ENCODE measurements at regions not wholly inside any gene's neighbourhood (a gene's known extent, or its start where the extent isn't known, plus 50 kb on each side); places are given as distances from the start of the nearest gene placed in this dataset.
"Not testable (repeated sequence)": the region's sequence is repeated elsewhere in the genome, so short reads cannot be mapped to it uniquely, and the experiment has no call there.

DNA sequence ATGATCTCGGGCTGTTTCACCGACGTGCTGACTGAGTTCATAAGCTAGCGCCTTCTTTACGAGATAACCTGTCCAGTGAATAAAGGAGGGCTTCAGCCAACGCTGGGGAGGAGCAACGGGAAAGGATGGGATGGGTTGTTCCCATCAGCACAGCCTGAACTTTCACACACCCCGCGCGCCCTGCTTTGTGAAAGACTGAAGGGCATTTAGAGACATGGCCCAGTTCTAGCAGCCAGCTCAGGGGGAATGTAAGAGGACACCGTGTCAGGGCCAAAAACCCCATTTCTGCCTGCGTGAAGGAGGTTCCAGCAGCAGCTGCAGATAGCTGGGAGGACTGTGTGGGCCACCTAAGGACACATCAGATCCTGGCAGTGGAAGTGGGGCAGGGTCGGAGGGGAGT lies 255.1 kb upstream of the RAB4A start:
- TF ChIP-seq, protein P1, sequence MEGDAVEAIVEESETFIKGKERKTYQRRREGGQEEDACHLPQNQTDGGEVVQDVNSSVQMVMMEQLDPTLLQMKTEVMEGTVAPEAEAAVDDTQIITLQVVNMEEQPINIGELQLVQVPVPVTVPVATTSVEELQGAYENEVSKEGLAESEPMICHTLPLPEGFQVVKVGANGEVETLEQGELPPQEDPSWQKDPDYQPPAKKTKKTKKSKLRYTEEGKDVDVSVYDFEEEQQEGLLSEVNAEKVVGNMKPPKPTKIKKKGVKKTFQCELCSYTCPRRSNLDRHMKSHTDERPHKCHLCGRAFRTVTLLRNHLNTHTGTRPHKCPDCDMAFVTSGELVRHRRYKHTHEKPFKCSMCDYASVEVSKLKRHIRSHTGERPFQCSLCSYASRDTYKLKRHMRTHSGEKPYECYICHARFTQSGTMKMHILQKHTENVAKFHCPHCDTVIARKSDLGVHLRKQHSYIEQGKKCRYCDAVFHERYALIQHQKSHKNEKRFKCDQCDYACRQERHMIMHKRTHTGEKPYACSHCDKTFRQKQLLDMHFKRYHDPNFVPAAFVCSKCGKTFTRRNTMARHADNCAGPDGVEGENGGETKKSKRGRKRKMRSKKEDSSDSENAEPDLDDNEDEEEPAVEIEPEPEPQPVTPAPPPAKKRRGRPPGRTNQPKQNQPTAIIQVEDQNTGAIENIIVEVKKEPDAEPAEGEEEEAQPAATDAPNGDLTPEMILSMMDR (conservative IDR thresholded peaks at IDR 0.05): no peak
- no peak for DNase-seq (ENCODE audit: extremely low spot score, unreplicated experiment)
- Mint-ChIP-seq H3K4me3 (no peak overlapping the region), H3K27me3 (no peaks in the 10 kb centered on the region), H3K36me3 (no peaks in the 10 kb centered on the region), H3K9me3 (no peaks in the 10 kb centered on the region), H3K4me1 (ENCODE audit: unreplicated experiment) (peaks cover 17% of the 10 kb centered on the region), H3K27ac (no peak overlapping the region)

DNA sequence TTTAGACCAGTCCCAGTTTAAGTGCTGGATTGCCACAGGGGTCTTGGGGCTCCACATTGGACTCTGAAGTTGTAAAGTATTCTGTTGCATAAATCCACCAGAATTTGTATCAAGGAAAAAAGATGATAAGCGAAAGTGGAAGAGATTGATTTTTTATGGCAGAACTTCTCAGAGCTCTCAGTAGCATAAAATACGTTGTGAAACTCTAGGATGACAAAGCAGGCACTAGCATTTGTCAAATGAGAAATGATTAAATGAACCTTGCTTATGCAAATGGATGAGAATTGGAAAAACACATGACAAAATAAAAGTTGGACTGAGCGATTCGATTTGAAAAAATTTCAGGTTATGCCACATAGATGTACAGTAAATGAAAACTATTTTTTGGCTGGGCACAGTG lies 253.8 kb upstream of the RAB4A start:
- H3K36me3 Mint-ChIP-seq: no peaks in the 10 kb centered on the region
- H3K27ac Mint-ChIP-seq: no peak overlapping the region
- TF ChIP-seq, protein P1 (conservative IDR thresholded peaks at IDR 0.05): no peak
- DNase-seq (ENCODE audit: extremely low spot score, unreplicated experiment): no peak
- H3K27me3 Mint-ChIP-seq: no peaks in the 10 kb centered on the region
- H3K9me3 Mint-ChIP-seq: no peaks in the 10 kb centered on the region
- H3K4me3 Mint-ChIP-seq: no peak overlapping the region
- peaks cover 19% of the 10 kb centered on the region for H3K4me1 Mint-ChIP-seq (ENCODE audit: unreplicated experiment)

DNA sequence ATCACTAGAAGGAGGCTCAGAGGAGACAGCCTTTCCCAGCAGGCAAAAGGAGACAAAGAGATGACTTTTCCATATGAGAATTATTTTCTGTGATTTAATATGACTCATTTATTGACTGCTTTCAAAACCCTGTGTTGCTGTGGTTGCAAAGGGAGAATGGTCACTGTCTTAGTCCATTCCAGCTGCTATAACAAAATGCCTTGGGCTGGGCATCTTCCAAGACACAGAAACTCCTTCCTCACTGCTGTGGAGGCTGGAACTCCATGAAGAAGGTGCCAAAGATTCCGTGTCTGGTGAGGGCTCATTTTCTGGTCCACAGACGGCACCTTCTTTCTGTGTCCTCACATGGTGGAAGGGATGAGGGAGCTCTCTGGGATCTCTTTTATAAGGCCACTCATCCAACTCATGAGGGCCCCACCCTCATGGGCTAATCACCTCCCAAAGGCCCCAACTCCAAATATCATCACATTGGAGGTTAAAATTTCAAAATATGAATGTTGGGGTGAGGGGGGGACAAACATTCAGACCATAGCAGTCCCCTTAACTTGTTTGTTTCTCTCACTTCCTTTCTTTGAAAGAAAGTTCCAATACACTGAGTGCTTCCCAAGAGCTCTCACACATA lies 252.1 kb upstream of the RAB4A start:
- TF ChIP-seq, protein P1 (conservative IDR thresholded peaks at IDR 0.05): no peak
- Mint-ChIP-seq H3K9me3 (no peaks in the 10 kb centered on the region), H3K27me3 (no peaks in the 10 kb centered on the region), H3K27ac (no peak overlapping the region), H3K36me3 (no peaks in the 10 kb centered on the region), H3K4me3 (no peak overlapping the region), H3K4me1 (ENCODE audit: unreplicated experiment) (peaks cover 31% of the 10 kb centered on the region)
- DNase-seq (ENCODE audit: extremely low spot score, unreplicated experiment): no peak

DNA sequence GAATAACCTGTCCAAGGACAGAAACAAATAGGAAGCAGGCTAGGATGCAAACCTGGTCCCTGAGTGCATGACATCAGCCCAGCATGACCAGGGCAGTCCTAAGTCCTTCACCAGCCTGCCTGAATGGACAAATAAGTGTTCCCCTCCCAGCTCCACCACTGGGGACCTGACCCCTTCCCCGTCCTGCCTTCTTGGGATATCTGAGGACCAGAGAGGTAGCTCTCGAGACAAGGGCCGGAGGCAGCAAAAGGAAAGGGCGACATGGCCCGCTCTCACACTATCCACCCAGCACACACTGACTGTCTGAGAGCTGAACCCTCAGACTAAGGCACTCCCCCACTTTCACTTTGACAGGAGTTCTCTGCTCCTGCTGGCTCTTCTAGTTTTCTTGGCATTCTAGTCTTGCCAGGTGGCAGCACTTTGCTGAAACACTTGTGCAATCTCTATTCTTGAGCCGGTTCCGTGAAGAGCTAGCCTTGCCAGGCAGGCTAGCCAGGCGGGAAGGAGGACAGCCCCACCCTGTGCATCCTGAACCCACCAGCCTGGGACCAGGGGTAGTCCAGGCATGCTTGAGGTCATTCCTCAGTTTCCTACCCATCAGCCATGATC lies 251.1 kb upstream of the RAB4A start:
- no peak for DNase-seq (ENCODE audit: extremely low spot score, unreplicated experiment)
- Mint-ChIP-seq H3K27me3 (no peaks in the 10 kb centered on the region), H3K27ac (no peak overlapping the region), H3K9me3 (no peaks in the 10 kb centered on the region), H3K36me3 (no peaks in the 10 kb centered on the region), H3K4me3 (no peak overlapping the region), H3K4me1 (ENCODE audit: unreplicated experiment) (peaks cover 23% of the 10 kb centered on the region)
- TF ChIP-seq, protein P1 (conservative IDR thresholded peaks at IDR 0.05): no peak

DNA sequence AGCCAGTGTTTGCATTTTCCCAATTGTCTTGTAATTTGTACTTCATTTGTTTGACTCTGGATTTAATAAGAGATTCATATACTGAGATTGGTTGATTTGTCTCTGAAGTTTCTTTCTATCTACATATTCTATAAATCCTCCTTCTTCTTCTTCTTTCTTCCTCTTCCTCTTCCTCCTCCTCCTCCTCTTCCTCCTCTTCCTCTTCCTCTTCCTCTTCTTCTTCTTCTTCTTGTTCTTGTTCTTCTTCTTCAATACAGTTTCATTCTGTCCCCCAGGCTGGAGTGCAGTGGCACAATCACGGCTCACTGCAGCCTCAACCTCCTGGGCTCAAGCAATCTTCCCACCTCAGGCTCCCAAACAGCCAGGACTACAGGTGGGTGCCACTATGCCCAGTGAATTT lies 249.9 kb upstream of the RAB4A start:
- not testable (repeated sequence) for H3K9me3 Mint-ChIP-seq; H3K4me3 Mint-ChIP-seq; H3K27me3 Mint-ChIP-seq; DNase-seq (ENCODE audit: extremely low spot score, unreplicated experiment); H3K27ac Mint-ChIP-seq; H3K36me3 Mint-ChIP-seq
- H3K4me1 Mint-ChIP-seq (ENCODE audit: unreplicated experiment): peaks cover 21% of the 10 kb centered on the region

DNA sequence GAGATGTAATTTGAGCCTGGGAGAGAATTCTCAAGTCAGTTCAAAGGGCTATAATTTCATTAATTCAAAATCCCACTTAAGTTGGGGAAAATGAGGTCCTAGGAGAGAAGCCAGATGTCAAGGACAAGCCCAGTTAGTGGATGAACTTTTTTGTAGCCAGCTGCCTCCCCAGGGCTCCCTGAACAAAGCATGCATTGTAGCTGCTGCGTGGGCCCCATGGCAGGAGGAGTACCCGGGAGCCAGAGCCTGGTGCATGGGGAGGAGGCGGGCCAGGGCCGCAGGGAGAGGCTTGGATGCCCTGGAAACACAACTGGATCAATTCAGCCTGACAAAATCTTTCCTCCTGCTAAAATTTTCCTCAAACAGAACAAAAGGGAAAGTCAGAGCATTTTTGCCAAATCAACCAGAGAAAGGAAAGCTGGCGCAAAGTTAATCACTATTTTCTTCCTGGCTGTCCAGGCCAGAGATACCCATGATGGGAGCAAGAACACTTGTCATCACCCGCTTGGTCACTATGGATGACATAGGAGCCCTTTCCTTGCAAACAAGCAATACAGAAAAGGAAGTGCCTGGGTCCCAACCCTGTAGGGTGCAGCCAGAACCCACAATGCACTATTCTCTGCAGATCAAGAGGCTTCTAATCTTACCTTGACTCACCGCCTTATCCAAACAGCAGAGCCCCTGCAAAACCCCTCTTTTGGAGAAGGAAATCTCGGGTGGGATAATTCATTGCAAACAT lies 248.1 kb upstream of the RAB4A start:
- TF ChIP-seq, protein P1 (conservative IDR thresholded peaks at IDR 0.05): no peak
- no peaks in the 10 kb centered on the region for H3K27me3 Mint-ChIP-seq
- H3K9me3 Mint-ChIP-seq: no peaks in the 10 kb centered on the region
- H3K4me3 Mint-ChIP-seq: peak overlapping the region; percentile 3
- H3K4me1 Mint-ChIP-seq (ENCODE audit: unreplicated experiment): peaks cover 35% of the 10 kb centered on the region
- H3K36me3 Mint-ChIP-seq: no peaks in the 10 kb centered on the region
- peak overlapping the region; percentile 7 for H3K27ac Mint-ChIP-seq
- no peak for DNase-seq (ENCODE audit: extremely low spot score, unreplicated experiment)

Data from type B pancreatic cell (in vitro differentiated cells).